SK-N-SH treated with all-trans-retinoic acid at 6 μM for 48 hours (cell line): ENCODE measurements at regions not wholly inside any gene's neighbourhood (a gene's known extent, or its start where the extent isn't known, plus 50 kb on each side); places are given as distances from the start of the nearest gene placed in this dataset.

ENCODE experiments used
- PATZ1 ChIP-seq: fragments of 250-450 bp; sonication (Bioruptor Pico); IDR thresholded peaks from 2 replicates; pipeline ENCODE4 v1.8.0; 2020; ENCODE audit warnings: mild to moderate bottlenecking, moderate library complexity, borderline replicate concordance
- RARB ChIP-seq: fragments of 250-450 bp; sonication (Bioruptor Pico); IDR thresholded peaks from 2 replicates; pipeline ENCODE4 v1.8.0; 2021; ENCODE audit warnings: mild to moderate bottlenecking, moderate library complexity

DNA sequence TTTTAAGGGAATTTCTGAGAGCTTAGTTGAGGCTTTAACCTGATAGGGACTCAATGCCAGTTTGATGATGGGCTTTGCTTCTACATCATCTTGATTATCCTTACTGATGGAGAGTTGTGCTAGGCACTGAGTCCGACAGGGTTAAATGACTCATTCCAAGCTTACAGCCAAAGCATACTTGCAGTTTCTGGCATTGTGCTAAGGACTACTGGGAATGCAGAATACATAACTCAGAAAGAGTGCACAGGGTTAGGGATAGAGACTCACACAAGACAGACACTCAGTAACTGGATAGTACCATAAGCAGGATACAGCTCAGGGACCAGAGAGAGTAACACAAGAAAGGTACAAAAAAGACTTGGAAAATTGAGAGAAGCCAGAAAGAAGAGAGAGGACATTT lies 94.1 kb upstream of the SLC14A2 start:
- TF ChIP-seq PATZ1: no peak
- TF ChIP-seq RARB (CRISPR knock-in tag): no peak
